Ammon's horn (tissue), 1 donor: ENCODE measurements at regions not wholly inside any gene's neighbourhood (a gene's known extent, or its start where the extent isn't known, plus 50 kb on each side); places are given as distances from the start of the nearest gene placed in this dataset.
"Not testable (repeated sequence)": the region's sequence is repeated elsewhere in the genome, so short reads cannot be mapped to it uniquely, and the experiment has no call there.

Experiments used
- DNase-seq: peaks from one replicate; pipeline ENCODE4 v3.0.0-alpha.2; 2016; ENCODE audit warnings: low spot score

- DNase-seq, result no peak
Measured at GRCh38 chr13:58906329-58907007, 1257.3 kb downstream of the DIAPH3 start.

DNA sequence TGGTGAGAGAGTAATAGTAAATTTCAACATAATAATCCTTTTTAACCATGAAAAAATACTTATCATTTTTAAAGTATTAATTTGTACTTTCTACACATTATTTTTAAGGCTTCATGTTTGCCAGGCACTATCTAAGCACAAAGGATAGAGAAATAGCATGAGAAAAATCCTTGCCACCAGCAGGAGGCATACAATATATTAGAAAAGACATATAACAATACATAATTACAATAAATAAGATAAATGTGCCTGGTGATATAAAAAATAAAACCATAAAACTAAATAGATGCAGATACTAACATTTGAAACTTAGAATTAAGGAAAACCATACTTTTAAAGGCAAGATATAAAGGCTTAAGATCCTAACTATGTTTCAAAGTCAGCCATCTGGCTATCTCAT is 1256.4 kb downstream of the DIAPH3 start:
- DNase-seq, result no peak

DNA sequence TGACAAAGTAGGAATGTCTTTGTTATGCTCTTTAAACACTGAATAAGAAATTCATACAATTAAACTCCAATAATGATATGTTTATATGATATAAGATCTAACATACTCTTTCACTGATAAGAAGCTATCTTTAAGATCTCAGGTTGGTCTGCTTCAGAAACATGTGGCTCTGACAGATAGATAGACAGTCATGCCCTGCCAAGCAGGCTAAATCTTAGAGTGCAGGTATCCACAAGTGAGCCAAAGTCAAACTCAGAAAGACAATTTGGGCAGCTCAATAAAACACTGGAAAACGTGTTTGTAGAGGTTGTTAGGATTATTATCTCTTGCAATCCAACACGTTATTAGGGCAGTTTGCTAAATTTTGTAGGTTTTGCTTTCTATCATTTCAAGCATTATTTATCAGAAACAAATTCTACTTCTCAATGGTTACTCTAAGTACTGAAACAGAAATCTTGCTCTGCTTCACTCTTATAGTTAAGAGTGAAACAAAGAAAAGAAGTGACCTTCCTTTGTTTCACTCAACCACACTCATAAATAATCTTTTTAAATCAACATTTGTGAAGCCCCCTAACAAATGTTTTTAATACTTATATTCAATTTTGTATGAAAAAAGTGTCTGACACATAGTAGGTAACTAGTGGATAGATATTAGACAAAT is 1255.6 kb downstream of the DIAPH3 start:
- DNase-seq, result no peak

- no peak for DNase-seq
Measured at GRCh38 chr13:58919551-58919950, 1244.2 kb downstream of the DIAPH3 start.

- no peak for DNase-seq
Measured at GRCh38 chr13:58921129-58921528, 1242.6 kb downstream of the DIAPH3 start.

DNA sequence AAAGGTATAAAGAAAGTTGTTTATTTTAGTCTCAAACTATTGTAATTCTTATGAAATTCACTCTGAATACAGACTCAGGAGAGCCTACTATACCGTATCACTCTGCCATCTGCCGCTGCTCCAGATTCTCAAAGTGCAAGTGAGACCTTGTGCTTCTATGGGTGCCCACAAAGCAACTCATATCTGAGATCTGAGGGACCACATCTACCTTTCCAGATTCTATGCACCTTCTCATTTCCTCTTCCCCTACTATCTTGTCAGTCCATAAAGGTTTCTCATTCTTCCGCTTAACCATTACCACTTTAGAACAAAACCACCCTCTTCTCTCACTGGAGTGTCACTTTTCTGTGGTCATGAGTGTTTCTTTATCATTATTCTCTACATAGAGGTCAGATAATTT is 1236.9 kb downstream of the DIAPH3 start:
- no peak for DNase-seq

- DNase-seq, result no peak
Measured at GRCh38 chr13:58933475-58933874, 1230.3 kb downstream of the DIAPH3 start.

DNA sequence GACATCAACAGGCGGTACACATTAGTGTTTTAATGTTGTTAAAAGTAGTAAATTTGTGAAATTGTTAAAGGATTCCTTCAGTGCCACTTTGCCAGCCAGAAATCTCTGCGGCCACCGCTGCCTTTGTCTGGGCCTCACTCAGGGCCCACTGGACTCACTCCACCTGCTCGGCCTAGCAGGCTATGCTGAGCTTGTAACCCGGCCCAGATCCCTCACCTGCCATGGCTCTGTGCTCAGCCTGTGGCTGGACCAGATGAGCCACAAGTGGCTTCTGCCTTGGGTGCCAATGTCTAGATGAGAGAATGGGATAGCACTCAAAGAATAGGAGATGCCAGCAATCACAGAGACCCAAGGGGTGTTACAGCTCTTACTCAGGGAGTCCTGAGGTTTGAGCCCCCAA is 1228.0 kb downstream of the DIAPH3 start:
- no peak for DNase-seq

- DNase-seq, result no peak
Measured at GRCh38 chr13:58946274-58946673, 1217.5 kb downstream of the DIAPH3 start.

GRCh38 chr13:58949646-58950045 is 1214.1 kb downstream of the DIAPH3 start:
- no peak for DNase-seq

- DNase-seq, result no peak
Measured at GRCh38 chr13:58950911-58951310, 1212.8 kb downstream of the DIAPH3 start.

- DNase-seq, result no peak
Measured at GRCh38 chr13:58953638-58954037, 1210.1 kb downstream of the DIAPH3 start.

DNA sequence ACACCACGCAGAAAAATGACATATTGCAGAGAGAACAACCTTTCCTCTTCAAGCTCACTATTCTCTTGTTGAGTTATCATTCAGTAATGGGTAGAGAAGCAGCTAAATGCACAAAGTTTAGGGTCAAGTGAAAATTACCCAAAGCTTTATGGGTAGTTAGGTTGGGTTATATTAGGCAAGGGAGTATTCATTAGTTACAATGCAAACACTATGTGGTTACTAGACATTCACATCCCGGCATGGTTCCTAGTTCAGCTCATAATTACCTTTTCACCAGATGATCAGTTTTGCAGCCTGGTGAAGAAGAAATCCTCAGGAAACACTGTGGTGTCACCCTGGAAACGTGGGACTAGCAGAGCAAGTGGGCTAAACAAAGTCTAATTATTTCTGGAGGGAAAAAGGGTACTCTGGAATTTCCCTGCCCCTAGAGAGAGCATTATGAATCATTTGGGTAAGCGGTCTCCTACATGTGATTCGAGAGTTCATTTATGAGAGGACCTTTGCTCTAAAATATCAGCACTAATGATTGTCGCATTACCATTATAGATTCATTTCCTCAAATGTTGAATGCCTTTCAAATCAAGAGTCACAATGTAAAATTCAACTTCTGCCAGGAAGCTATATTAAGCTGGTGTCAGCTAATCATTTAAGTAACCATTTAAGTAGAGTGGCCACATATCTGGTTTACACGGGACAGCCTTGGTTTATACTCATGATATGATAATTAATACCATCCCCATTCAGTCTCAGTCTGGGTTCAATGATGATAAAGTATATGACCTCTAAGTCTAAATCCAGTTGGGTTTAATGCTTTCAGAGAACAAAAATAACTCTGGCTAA is 1208.0 kb downstream of the DIAPH3 start:
- no peak for DNase-seq

GRCh38 chr13:58958097-58958496 is 1205.6 kb downstream of the DIAPH3 start:
- DNase-seq, result not testable (repeated sequence)

- DNase-seq, result no peak
Measured at GRCh38 chr13:58960888-58961287, 1202.8 kb downstream of the DIAPH3 start.

GRCh38 chr13:58963321-58963720 is 1200.4 kb downstream of the DIAPH3 start:
- no peak for DNase-seq

DNA sequence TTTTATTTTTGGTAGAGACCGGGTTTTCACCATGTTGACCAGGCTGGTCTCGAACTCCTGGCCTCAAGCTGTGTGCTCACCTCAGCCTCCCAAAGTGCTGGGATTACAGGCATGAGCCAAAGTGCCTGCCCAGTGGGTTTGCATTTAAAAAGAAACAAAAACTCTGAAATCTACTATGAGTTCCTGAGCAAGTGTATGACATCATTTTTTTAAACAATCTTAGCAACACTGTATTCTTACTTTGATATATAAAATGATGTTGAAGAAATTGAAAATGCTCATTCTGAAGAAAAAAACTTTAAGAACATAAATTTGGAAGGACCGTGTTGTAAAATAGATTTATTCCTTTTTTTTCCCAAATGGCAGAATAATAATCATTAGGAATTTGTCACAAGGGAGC is 1199.7 kb downstream of the DIAPH3 start:
- no peak for DNase-seq

DNA sequence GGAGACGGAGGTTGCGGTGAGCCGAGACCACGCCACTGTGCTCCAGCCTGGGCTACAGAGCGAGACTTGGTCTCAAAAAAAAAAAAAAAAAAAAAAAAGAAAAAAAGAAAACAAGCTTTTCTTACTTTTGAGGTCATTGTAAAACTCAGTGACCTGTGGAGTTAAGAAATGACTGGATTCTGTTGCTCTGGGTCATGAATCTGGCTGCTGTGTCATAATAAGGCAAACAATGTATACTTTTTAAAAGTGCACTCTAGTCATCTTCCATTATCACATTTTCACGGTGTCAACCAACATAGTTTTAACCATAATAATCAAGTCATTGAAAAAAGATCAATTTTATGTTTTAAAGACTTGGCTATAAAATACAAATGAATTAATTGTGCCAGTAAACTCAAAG is 1186.6 kb downstream of the DIAPH3 start:
- DNase-seq, result no peak

- DNase-seq, result no peak
Measured at GRCh38 chr13:58978331-58978730, 1185.4 kb downstream of the DIAPH3 start.

GRCh38 chr13:58979851-58980250 is 1183.9 kb downstream of the DIAPH3 start:
- no peak for DNase-seq

GRCh38 chr13:58985845-58986244 is 1177.9 kb downstream of the DIAPH3 start:
- no peak for DNase-seq

DNA sequence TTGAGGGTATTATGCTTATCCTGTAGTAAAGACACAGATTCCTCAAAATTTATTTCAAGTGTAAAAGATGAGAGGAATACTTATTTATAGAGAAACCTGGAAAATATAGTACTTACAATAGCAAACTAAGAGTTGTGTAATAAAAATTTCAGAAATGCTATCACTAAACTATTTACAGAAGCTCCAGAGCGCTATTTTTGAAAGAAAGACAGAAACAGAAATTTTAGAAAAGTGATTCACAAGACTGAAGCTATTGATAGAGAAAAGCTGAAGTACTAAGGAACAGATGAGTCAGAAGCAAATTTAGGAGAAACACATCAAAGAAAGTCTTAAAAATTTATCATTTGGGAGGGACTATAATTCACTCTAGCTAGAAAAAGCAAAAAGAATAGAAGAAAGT is 1174.2 kb downstream of the DIAPH3 start:
- no peak for DNase-seq
